HG03280 (cell line): ENCODE measurements at regions not wholly inside any gene's neighbourhood (a gene's known extent, or its start where the extent isn't known, plus 50 kb on each side); places are given as distances from the start of the nearest gene placed in this dataset.

Source experiments
- ATAC-seq: cut with Tn5 transposase; IDR thresholded peaks from one replicate; pipeline ENCODE4 v1.9.1; 2021; ENCODE audit warnings: mild to moderate bottlenecking, moderate library complexity; ENCODE audit not compliant: unreplicated experiment

GRCh38 chr1:108016451-108016920, 51.5 kb upstream of the VAV3 start:
- no peak for ATAC-seq
